HG02759 (cell line): ENCODE measurements at regions not wholly inside any gene's neighbourhood (a gene's known extent, or its start where the extent isn't known, plus 50 kb on each side); places are given as distances from the start of the nearest gene placed in this dataset.
"Not testable (repeated sequence)": the region's sequence is repeated elsewhere in the genome, so short reads cannot be mapped to it uniquely, and the experiment has no call there.

Experiments used
- ATAC-seq: cut with Tn5 transposase; IDR thresholded peaks from one replicate; pipeline ENCODE4 v1.9.1; 2021; ENCODE audit warnings: mild to moderate bottlenecking, moderate library complexity; ENCODE audit not compliant: unreplicated experiment

- no peak for ATAC-seq
These were observed 93.0 kb upstream of the LYSMD4 start for GRCh38 chr15:99826157-99826780.

GRCh38 chr15:99823346-99823745 lies 90.1 kb upstream of the LYSMD4 start:
- ATAC-seq, result no peak

GRCh38 chr15:99819981-99820718 lies 86.9 kb upstream of the LYSMD4 start:
- ATAC-seq, result no peak

GRCh38 chr15:99818872-99819271 lies 85.6 kb upstream of the LYSMD4 start:
- no peak for ATAC-seq

GRCh38 chr15:99816862-99817261 lies 83.6 kb upstream of the LYSMD4 start:
- not testable (repeated sequence) for ATAC-seq

GRCh38 chr15:99810663-99811062 lies 77.4 kb upstream of the LYSMD4 start:
- not testable (repeated sequence) for ATAC-seq

- ATAC-seq, result not testable (repeated sequence)
These were observed 66.6 kb upstream of the LYSMD4 start for GRCh38 chr15:99799854-99800250.

GRCh38 chr15:99799182-99799853 lies 66.1 kb upstream of the LYSMD4 start:
- not testable (repeated sequence) for ATAC-seq

GRCh38 chr15:99796940-99797870 lies 64.0 kb upstream of the LYSMD4 start:
- ATAC-seq, result not testable (repeated sequence)

- not testable (repeated sequence) for ATAC-seq
These were observed 58.9 kb upstream of the LYSMD4 start for GRCh38 chr15:99791881-99792807.

- ATAC-seq, result not testable (repeated sequence)
These were observed 57.5 kb upstream of the LYSMD4 start for GRCh38 chr15:99790751-99791150.

- no peak for ATAC-seq
These were observed 54.9 kb upstream of the LYSMD4 start for GRCh38 chr15:99788156-99788555.

- not testable (repeated sequence) for ATAC-seq
These were observed 51.6 kb upstream of the LYSMD4 start for GRCh38 chr15:99784800-99785199.

GRCh38 chr15:99783918-99784619 lies 50.8 kb upstream of the LYSMD4 start:
- ATAC-seq, result not testable (repeated sequence)
